HepG2 (cell line): ENCODE measurements at regions not wholly inside any gene's neighbourhood (a gene's known extent, or its start where the extent isn't known, plus 50 kb on each side); places are given as distances from the start of the nearest gene placed in this dataset.

Source experiments
- ARNT2 ChIP-seq: sonication (generic); formaldehyde crosslinking; IDR thresholded peaks from 2 replicates; pipeline ENCODE4 v1.8.0; 2022; ENCODE audit warnings: mild to moderate bottlenecking, low read depth, missing genetic modification reagents, moderate library complexity
- GATAD1 ChIP-seq: IDR thresholded peaks from 2 replicates; pipeline ENCODE4 v1.6.1; 2016; ENCODE audit warnings: missing genetic modification reagents, missing compliant biosample characterization
- GLMP ChIP-seq: sonication (generic); formaldehyde crosslinking; IDR thresholded peaks from 2 replicates; pipeline ENCODE4 v1.9.0; 2021; ENCODE audit warnings: missing genetic modification reagents, mild to moderate bottlenecking, borderline replicate concordance
- MAZ ChIP-seq, 2 experiments: sonication (generic) in 1 of 2; formaldehyde crosslinking in 1 of 2; IDR thresholded peaks; 2 replicates each; pipeline versions ENCODE4 v1.5.0 to v1.6.1; 2012 to 2020; ENCODE audit warnings: low read depth in 2 of 2, mild to moderate bottlenecking in 2 of 2, borderline replicate concordance in 1 of 2, improper control_type of control experiment in 1 of 2, low read length in 1 of 2, missing genetic modification reagents in 1 of 2, moderate library complexity in 1 of 2
- NFYC ChIP-seq: IDR thresholded peaks from 2 replicates; pipeline ENCODE4 v1.6.1; 2016; ENCODE audit warnings: missing genetic modification reagents, missing compliant biosample characterization
- TOPORS ChIP-seq: sonication (generic); formaldehyde crosslinking; IDR thresholded peaks from 2 replicates; pipeline ENCODE4 v1.8.0; 2023; ENCODE audit warnings: mild to moderate bottlenecking, missing genetic modification reagents
- ZNF652 ChIP-seq: IDR thresholded peaks from 2 replicates; pipeline ENCODE4 v1.6.1; 2016; ENCODE audit warnings: low read depth, borderline replicate concordance
- TF ChIP-seq, protein P1 (sequence below): sonication (generic); formaldehyde crosslinking; IDR thresholded peaks from 2 replicates; pipeline ENCODE4 v1.4.0; 2020; ENCODE audit warnings: mild to moderate bottlenecking, missing genetic modification reagents

- TF ChIP-seq GLMP (CRISPR knock-in tag) (no peak), NFYC (no peak), GATAD1 (no peak), ZNF652 (no peak), ARNT2 (CRISPR knock-in tag) (no peak), MAZ (IDR thresholded peaks at IDR 0.05; ENCODE audit: borderline replicate concordance, low read depth, low read length) (no peak), MAZ (CRISPR knock-in tag; IDR thresholded peaks at IDR 0.05; ENCODE audit: low read depth) (no peak), TOPORS (CRISPR knock-in tag) (no peak)
- TF ChIP-seq, protein P1, sequence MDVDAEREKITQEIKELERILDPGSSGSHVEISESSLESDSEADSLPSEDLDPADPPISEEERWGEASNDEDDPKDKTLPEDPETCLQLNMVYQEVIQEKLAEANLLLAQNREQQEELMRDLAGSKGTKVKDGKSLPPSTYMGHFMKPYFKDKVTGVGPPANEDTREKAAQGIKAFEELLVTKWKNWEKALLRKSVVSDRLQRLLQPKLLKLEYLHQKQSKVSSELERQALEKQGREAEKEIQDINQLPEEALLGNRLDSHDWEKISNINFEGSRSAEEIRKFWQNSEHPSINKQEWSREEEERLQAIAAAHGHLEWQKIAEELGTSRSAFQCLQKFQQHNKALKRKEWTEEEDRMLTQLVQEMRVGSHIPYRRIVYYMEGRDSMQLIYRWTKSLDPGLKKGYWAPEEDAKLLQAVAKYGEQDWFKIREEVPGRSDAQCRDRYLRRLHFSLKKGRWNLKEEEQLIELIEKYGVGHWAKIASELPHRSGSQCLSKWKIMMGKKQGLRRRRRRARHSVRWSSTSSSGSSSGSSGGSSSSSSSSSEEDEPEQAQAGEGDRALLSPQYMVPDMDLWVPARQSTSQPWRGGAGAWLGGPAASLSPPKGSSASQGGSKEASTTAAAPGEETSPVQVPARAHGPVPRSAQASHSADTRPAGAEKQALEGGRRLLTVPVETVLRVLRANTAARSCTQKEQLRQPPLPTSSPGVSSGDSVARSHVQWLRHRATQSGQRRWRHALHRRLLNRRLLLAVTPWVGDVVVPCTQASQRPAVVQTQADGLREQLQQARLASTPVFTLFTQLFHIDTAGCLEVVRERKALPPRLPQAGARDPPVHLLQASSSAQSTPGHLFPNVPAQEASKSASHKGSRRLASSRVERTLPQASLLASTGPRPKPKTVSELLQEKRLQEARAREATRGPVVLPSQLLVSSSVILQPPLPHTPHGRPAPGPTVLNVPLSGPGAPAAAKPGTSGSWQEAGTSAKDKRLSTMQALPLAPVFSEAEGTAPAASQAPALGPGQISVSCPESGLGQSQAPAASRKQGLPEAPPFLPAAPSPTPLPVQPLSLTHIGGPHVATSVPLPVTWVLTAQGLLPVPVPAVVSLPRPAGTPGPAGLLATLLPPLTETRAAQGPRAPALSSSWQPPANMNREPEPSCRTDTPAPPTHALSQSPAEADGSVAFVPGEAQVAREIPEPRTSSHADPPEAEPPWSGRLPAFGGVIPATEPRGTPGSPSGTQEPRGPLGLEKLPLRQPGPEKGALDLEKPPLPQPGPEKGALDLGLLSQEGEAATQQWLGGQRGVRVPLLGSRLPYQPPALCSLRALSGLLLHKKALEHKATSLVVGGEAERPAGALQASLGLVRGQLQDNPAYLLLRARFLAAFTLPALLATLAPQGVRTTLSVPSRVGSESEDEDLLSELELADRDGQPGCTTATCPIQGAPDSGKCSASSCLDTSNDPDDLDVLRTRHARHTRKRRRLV (CRISPR knock-in tag): no peak
Measured at GRCh38 chr14:94868772-94869072, 98.8 kb upstream of the GSC start (continued).
